ENCODE measurements at regions not wholly inside any gene's neighbourhood (a gene's known extent, or its start where the extent isn't known, plus 50 kb on each side); places are given as distances from the start of the nearest gene placed in this dataset.
A peak's percentile ranks its signal among the peaks of the same experiment; 100 is the strongest.

GRCh38 chr18:39636931-39637330 lies 2071.3 kb upstream of the CELF4 start:
- DNase-seq (ENCODE audit: low spot score), result no peak

GRCh38 chr18:39635966-39636365 lies 2070.4 kb upstream of the CELF4 start:
- no peak for DNase-seq (ENCODE audit: low spot score)

- DNase-seq (ENCODE audit: low spot score), result no peak
These were observed 2069.6 kb upstream of the CELF4 start for GRCh38 chr18:39635192-39635591.

- DNase-seq (ENCODE audit: low spot score), result no peak
These were observed 2062.3 kb upstream of the CELF4 start for GRCh38 chr18:39627936-39628335.

GRCh38 chr18:39624961-39625360 lies 2059.4 kb upstream of the CELF4 start:
- peak; percentile 25 for DNase-seq (ENCODE audit: low spot score)

GRCh38 chr18:39622431-39622830 lies 2056.8 kb upstream of the CELF4 start:
- DNase-seq (ENCODE audit: low spot score), result no peak

GRCh38 chr18:39620551-39621168 lies 2055.1 kb upstream of the CELF4 start:
- no peak for DNase-seq (ENCODE audit: low spot score)

- no peak for DNase-seq (ENCODE audit: low spot score)
These were observed 2052.8 kb upstream of the CELF4 start for GRCh38 chr18:39618265-39619003.

- no peak for DNase-seq (ENCODE audit: low spot score)
These were observed 2045.9 kb upstream of the CELF4 start for GRCh38 chr18:39611381-39612100.

- no peak for DNase-seq (ENCODE audit: low spot score)
These were observed 2041.4 kb upstream of the CELF4 start for GRCh38 chr18:39607034-39607433.

- no peak for DNase-seq (ENCODE audit: low spot score)
These were observed 2039.2 kb upstream of the CELF4 start for GRCh38 chr18:39604836-39605235.

GRCh38 chr18:39602131-39602530 lies 2036.5 kb upstream of the CELF4 start:
- DNase-seq (ENCODE audit: low spot score), result no peak

- DNase-seq (ENCODE audit: low spot score), result no peak
These were observed 2035.3 kb upstream of the CELF4 start for GRCh38 chr18:39600894-39601293.

- DNase-seq (ENCODE audit: low spot score), result no peak
These were observed 2033.7 kb upstream of the CELF4 start for GRCh38 chr18:39599251-39599650.

- no peak for DNase-seq (ENCODE audit: low spot score)
These were observed 2031.3 kb upstream of the CELF4 start for GRCh38 chr18:39596891-39597290.

- DNase-seq (ENCODE audit: low spot score), result no peak
These were observed 2030.6 kb upstream of the CELF4 start for GRCh38 chr18:39596221-39596620.

GRCh38 chr18:39594206-39594605 lies 2028.6 kb upstream of the CELF4 start:
- no peak for DNase-seq (ENCODE audit: low spot score)

GRCh38 chr18:39591649-39592048 lies 2026.1 kb upstream of the CELF4 start:
- no peak for DNase-seq (ENCODE audit: low spot score)

- DNase-seq (ENCODE audit: low spot score), result no peak
These were observed 2023.9 kb upstream of the CELF4 start for GRCh38 chr18:39589496-39589895.

GRCh38 chr18:39587586-39587985 lies 2022.0 kb upstream of the CELF4 start:
- DNase-seq (ENCODE audit: low spot score), result no peak

GRCh38 chr18:39586741-39587140 lies 2021.1 kb upstream of the CELF4 start:
- DNase-seq (ENCODE audit: low spot score), result peak; percentile 8

GRCh38 chr18:39574897-39575296 lies 2009.3 kb upstream of the CELF4 start:
- DNase-seq (ENCODE audit: low spot score), result peak; percentile 35

- DNase-seq (ENCODE audit: low spot score), result no peak
These were observed 2005.9 kb upstream of the CELF4 start for GRCh38 chr18:39571511-39571910.
